SK-N-SH (cell line): ENCODE measurements at regions not wholly inside any gene's neighbourhood (a gene's known extent, or its start where the extent isn't known, plus 50 kb on each side); places are given as distances from the start of the nearest gene placed in this dataset.

Experiments
- CTCF ChIA-PET: fragments of 300-600, 350-600 bp; formaldehyde crosslinking; extraction: SDS; loops from one replicate; lab custom pipeline; 2021; lab: Yijun Ruan, JAX
- POLR2A ChIA-PET: fragments of 350-600 bp; sonication (Branson Sonifier 250); formaldehyde crosslinking; extraction: SDS; loops from one replicate; lab custom pipeline; 2020; ENCODE audit warnings: antibody characterized with exemption, inconsistent platforms; lab: Yijun Ruan, JAX
- DNase-seq: peaks from one replicate; pipeline ENCODE4 v3.0.0; 2012
- H2AFZ ChIP-seq: fragments of 200-600 bp; sonication (generic); 2 replicates; pipeline ENCODE4 v1.8.1; 2016; ENCODE audit warnings: antibody characterized with exemption, mild to moderate bottlenecking, low read depth
- H3F3A ChIP-seq: fragments of 200-600 bp; sonication (generic); replicated peaks from 2 replicates; pipeline ENCODE3; 2016; ENCODE audit warnings: antibody characterized with exemption, mild to moderate bottlenecking; ENCODE audit not compliant: insufficient read depth
- H3K27ac ChIP-seq, 2 experiments: fragments of 200-500 bp in 1 of 2; fragments of 200-600 bp in 1 of 2; sonication (Bioruptor generic) in 1 of 2; sonication (generic), shearing (Covaris generic) in 1 of 2; 2 replicates each; pipeline versions ENCODE4 v1.5.1 to v1.6.1; 2014 to 2016; ENCODE audit warnings: low read depth in 2 of 2, inconsistent platforms in 1 of 2, low read length in 1 of 2, mild to moderate bottlenecking in 1 of 2, mixed read lengths in 1 of 2
- H3K27me3 ChIP-seq: fragments of 200-600 bp; sonication (generic), shearing (Covaris generic); 2 replicates; pipeline ENCODE4 v1.6.1; 2016; ENCODE audit warnings: mixed run types; ENCODE audit not compliant: insufficient read depth
- H3K36me3 ChIP-seq, 2 experiments: fragments of 200-500 bp in 1 of 2; fragments of 200-600 bp in 1 of 2; sonication (Bioruptor generic) in 1 of 2; sonication (generic) in 1 of 2; replicated peaks in 1 of 2; 2 replicates each; pipeline versions ENCODE3 to v1.5.1; 2014 to 2016; ENCODE audit warnings: low read length in 1 of 2, mild to moderate bottlenecking in 1 of 2; ENCODE audit not compliant: insufficient read depth in 2 of 2, control insufficient read depth in 1 of 2
- H3K4me1 ChIP-seq, 2 experiments: fragments of 200-500 bp in 1 of 2; fragments of 200-600 bp in 1 of 2; sonication (Bioruptor generic) in 1 of 2; sonication (generic), shearing (Covaris generic) in 1 of 2; 2 replicates each; pipeline versions ENCODE4 v1.5.1 to v1.6.1; 2014 to 2016; ENCODE audit warnings: low read depth in 1 of 2, low read length in 1 of 2, mixed run types in 1 of 2; ENCODE audit not compliant: insufficient read depth in 2 of 2, control insufficient read depth in 1 of 2
- H3K4me2 ChIP-seq: fragments of 200-600 bp; sonication (generic), shearing (Covaris generic); 2 replicates; pipeline ENCODE4 v1.6.1; 2017; ENCODE audit warnings: mixed run types
- H3K4me3 ChIP-seq, 2 experiments: fragments of 200-500 bp in 1 of 2; fragments of 200-600 bp in 1 of 2; sonication (Bioruptor generic) in 1 of 2; sonication (generic), shearing (Covaris generic) in 1 of 2; 2 replicates each; pipeline versions ENCODE4 v1.5.1 to v1.8.1; 2014 to 2016; ENCODE audit warnings: low read depth in 2 of 2, inconsistent platforms in 1 of 2, low read length in 1 of 2, mild to moderate bottlenecking in 1 of 2, mixed read lengths in 1 of 2, moderate library complexity in 1 of 2
- H3K79me2 ChIP-seq: fragments of 200-600 bp; sonication (generic); 2 replicates; pipeline ENCODE4 v1.8.1; 2017; ENCODE audit warnings: mild to moderate bottlenecking; ENCODE audit not compliant: insufficient read depth
- H3K9ac ChIP-seq: fragments of 200-600 bp; sonication (generic); 2 replicates; pipeline ENCODE4 v1.6.1; 2017; ENCODE audit warnings: mixed run types
- H3K9me2 ChIP-seq: fragments of 200-600 bp; sonication (generic); 2 replicates; pipeline ENCODE4 v1.6.1; 2017; ENCODE audit warnings: mixed run types
- H3K9me3 ChIP-seq: fragments of 200-600 bp; sonication (generic); 2 replicates; pipeline ENCODE4 v1.6.1; 2017; ENCODE audit warnings: mixed run types, mild to moderate bottlenecking, moderate library complexity
- H4K20me1 ChIP-seq: fragments of 200-600 bp; sonication (generic); 2 replicates; pipeline ENCODE4 v1.6.1; 2017; ENCODE audit warnings: mild to moderate bottlenecking, mixed run types; ENCODE audit not compliant: insufficient read depth
- CHD2 ChIP-seq: fragments of 150-350 bp; IDR thresholded peaks from 2 replicates; pipeline ENCODE4 v1.6.1; 2018; ENCODE audit warnings: low read length; ENCODE audit not compliant: partially characterized antibody
- EP300 ChIP-seq, 2 experiments: IDR thresholded peaks; 2 replicates each; pipeline versions ENCODE4 v1.4.0 to v1.6.1; 2012; ENCODE audit warnings: borderline replicate concordance in 1 of 2, low read depth in 1 of 2, low read length in 1 of 2
- FOSL2 ChIP-seq: IDR thresholded peaks from 2 replicates; pipeline ENCODE4 v1.4.0; 2012; ENCODE audit warnings: low read depth, mild to moderate bottlenecking, moderate library complexity, borderline replicate concordance
- FOXJ3 ChIP-seq: sonication (generic); formaldehyde crosslinking; IDR thresholded peaks from 2 replicates; pipeline ENCODE4 v1.5.1; 2020; ENCODE audit warnings: mild to moderate bottlenecking, missing genetic modification reagents
- FOXM1 ChIP-seq: IDR thresholded peaks from 2 replicates; pipeline ENCODE4 v1.4.0; 2012; ENCODE audit warnings: low read depth, mild to moderate bottlenecking
- GABPA ChIP-seq: IDR thresholded peaks from 2 replicates; pipeline ENCODE4 v1.4.0; 2012; ENCODE audit warnings: low read depth, mild to moderate bottlenecking
- GATA2 ChIP-seq: sonication (generic); formaldehyde crosslinking; IDR thresholded peaks from 2 replicates; pipeline ENCODE4 v1.5.0; 2020; ENCODE audit warnings: mild to moderate bottlenecking, missing genetic modification reagents
- NRF1 ChIP-seq: IDR thresholded peaks from 2 replicates; pipeline ENCODE4 v1.6.1; 2012; ENCODE audit warnings: low read depth, mild to moderate bottlenecking, low read length
- POLR2AphosphoS5 ChIP-seq: IDR thresholded peaks from 2 replicates; pipeline ENCODE4 v1.6.1; 2012; ENCODE audit warnings: low read depth, low read length
- RCOR1 ChIP-seq: fragments of 150-350 bp; IDR thresholded peaks from 2 replicates; pipeline ENCODE4 v1.6.1; 2017; ENCODE audit warnings: antibody characterized with exemption, low read length
- REST ChIP-seq: IDR thresholded peaks from 2 replicates; pipeline ENCODE4 v1.6.1; 2012; ENCODE audit warnings: mild to moderate bottlenecking, low read depth, low read length, moderate library complexity
- SMC3 ChIP-seq: IDR thresholded peaks from 2 replicates; pipeline ENCODE4 v1.6.1; 2012; ENCODE audit warnings: low read depth, low read length, improper control_type of control experiment
- TAF1 ChIP-seq: IDR thresholded peaks from 2 replicates; pipeline ENCODE4 v1.6.1; 2012; ENCODE audit warnings: low read depth, mild to moderate bottlenecking, low read length, moderate library complexity, borderline replicate concordance
- TEAD4 ChIP-seq: IDR thresholded peaks from 2 replicates; pipeline ENCODE4 v1.4.0; 2012; ENCODE audit warnings: mild to moderate bottlenecking, borderline replicate concordance; ENCODE audit not compliant: insufficient read depth
- YY1 ChIP-seq: IDR thresholded peaks from 2 replicates; pipeline ENCODE4 v1.4.0; 2012; ENCODE audit warnings: low read depth, mild to moderate bottlenecking
- WGBS: methylation state at CpG from one replicate; pipeline ENCODE4 v1.1.6; 2017; ENCODE audit warnings: low lambda C conversion rate; 5-methylcytosine and 5-hydroxymethylcytosine counted together
- TF ChIP-seq, protein P1 (sequence below): fragments of 150-350 bp; IDR thresholded peaks from 2 replicates; pipeline ENCODE4 v1.6.1; 2016; ENCODE audit warnings: mild to moderate bottlenecking, low read depth, low read length
- TF ChIP-seq, protein P2 (sequence below): IDR thresholded peaks from 2 replicates; pipeline ENCODE4; 2012

DNA sequence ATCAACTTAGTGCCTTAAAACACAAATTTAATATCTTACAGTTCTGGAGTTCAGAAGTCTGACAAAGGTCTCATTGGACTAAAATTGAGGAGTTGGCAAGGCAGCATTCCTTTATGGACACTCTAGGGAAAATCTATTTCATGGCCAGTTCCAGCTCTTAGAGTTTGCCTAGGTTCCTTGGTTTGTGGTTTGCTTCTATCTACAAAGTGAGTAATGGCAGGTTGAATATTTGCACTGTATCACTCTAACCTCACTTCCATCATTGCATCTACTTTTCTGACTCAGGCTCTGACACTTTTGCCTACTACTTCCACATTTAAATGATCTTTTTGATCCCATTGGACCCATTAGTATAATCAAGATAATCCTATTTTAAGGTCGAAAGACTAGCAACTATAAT lies 64.7 kb upstream of the PCDH10 start (continued):
- no peak for TF ChIP-seq REST
- no peak for TF ChIP-seq SMC3
- no peak for TF ChIP-seq FOXM1
- TF ChIP-seq, protein P1, sequence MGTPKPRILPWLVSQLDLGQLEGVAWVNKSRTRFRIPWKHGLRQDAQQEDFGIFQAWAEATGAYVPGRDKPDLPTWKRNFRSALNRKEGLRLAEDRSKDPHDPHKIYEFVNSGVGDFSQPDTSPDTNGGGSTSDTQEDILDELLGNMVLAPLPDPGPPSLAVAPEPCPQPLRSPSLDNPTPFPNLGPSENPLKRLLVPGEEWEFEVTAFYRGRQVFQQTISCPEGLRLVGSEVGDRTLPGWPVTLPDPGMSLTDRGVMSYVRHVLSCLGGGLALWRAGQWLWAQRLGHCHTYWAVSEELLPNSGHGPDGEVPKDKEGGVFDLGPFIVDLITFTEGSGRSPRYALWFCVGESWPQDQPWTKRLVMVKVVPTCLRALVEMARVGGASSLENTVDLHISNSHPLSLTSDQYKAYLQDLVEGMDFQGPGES = no peak
- TF ChIP-seq TAF1 = no peak
- TF ChIP-seq RCOR1 = no peak
- TF ChIP-seq POLR2AphosphoS5 = no peak

DNA sequence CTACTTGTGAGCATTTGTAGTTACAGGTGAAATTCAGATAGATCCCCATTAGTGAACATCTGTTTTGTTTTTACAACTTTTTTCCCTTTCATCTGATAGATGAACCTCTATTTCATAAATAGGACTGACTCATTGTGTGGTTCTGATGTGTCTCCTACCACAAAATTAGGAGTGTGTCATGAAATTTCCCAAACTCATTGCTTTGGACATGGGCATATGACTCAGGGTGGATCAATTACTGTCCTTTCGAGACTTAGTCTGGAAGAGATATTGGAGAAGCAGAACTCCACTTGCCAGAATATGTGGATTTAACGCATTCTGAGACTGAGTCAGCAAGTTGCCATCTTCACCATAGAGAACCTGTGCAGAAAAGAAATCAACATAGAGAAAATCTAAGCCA lies 53.5 kb upstream of the PCDH10 start:
- H3K9me3 ChIP-seq = no peaks in the 10 kb centered on the region
- no peaks in the 10 kb centered on the region for H3K4me1 ChIP-seq
- 2% methylated on average over 2 of the region's 2 CpGs for WGBS
- CTCF ChIA-PET = no interaction called here
- H3K4me3 ChIP-seq = no peak overlapping the region
- DNase-seq = no peak
- TF ChIP-seq SMC3 (no peak), TEAD4 (no peak), GATA2 (no peak), TAF1 (no peak), NRF1 (no peak), POLR2AphosphoS5 (no peak), FOXJ3 (no peak), CHD2 (no peak), EP300 (IDR thresholded peaks at IDR 0.05; ENCODE audit: borderline replicate concordance in 1 of 2, low read depth in 1 of 2, low read length in 1 of 2) (no peak), FOXM1 (no peak), GABPA (no peak), YY1 (no peak), FOSL2 (no peak), RCOR1 (no peak)
- TF ChIP-seq, protein P2, sequence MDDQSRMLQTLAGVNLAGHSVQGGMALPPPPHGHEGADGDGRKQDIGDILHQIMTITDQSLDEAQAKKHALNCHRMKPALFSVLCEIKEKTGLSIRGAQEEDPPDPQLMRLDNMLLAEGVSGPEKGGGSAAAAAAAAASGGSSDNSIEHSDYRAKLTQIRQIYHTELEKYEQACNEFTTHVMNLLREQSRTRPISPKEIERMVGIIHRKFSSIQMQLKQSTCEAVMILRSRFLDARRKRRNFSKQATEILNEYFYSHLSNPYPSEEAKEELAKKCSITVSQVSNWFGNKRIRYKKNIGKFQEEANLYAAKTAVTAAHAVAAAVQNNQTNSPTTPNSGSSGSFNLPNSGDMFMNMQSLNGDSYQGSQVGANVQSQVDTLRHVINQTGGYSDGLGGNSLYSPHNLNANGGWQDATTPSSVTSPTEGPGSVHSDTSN = no peak
- TF ChIP-seq, protein P1 = no peak
- POLR2A ChIA-PET = no interaction called here
- H3F3A ChIP-seq = no peaks in the 10 kb centered on the region
- no peak overlapping the region for H3K27ac ChIP-seq
- H2AFZ ChIP-seq = no peak overlapping the region
- no peaks in the 10 kb centered on the region for H4K20me1 ChIP-seq
- H3K9ac ChIP-seq = no peak overlapping the region
- no peaks in the 10 kb centered on the region for H3K36me3 ChIP-seq
- H3K9me2 ChIP-seq = no peaks in the 10 kb centered on the region
- no peaks in the 10 kb centered on the region for H3K27me3 ChIP-seq
- no peaks in the 10 kb centered on the region for H3K79me2 ChIP-seq
- H3K4me2 ChIP-seq = no peak overlapping the region
